Mesenchymal stem cell (in vitro differentiated cells and primary cell): ENCODE measurements at regions not wholly inside any gene's neighbourhood (a gene's known extent, or its start where the extent isn't known, plus 50 kb on each side); places are given as distances from the start of the nearest gene placed in this dataset.
A peak's percentile ranks its signal among the peaks of the same experiment; 100 is the strongest.

Source experiments
- DNase-seq: peaks from one replicate; pipeline ENCODE4 v3.0.0-alpha.2; 2013
- H2AFZ ChIP-seq: one replicate; pipeline ENCODE4 v1.6.1; 2013; ENCODE audit warnings: low read depth, mild to moderate bottlenecking, control low read depth, inconsistent platforms, low read length, moderate library complexity
- H2AK5ac ChIP-seq: 2 replicates; pipeline ENCODE4 v1.6.1; 2013; ENCODE audit warnings: low read length, moderate library complexity, mild to moderate bottlenecking, inconsistent platforms; ENCODE audit not compliant: severe bottlenecking
- H2BK120ac ChIP-seq: one replicate; pipeline ENCODE4 v1.6.1; 2013; ENCODE audit warnings: low read depth, mild to moderate bottlenecking, inconsistent platforms, low read length, moderate library complexity
- H2BK12ac ChIP-seq, 2 experiments: one replicate each; pipeline ENCODE4 v1.6.1; 2013; ENCODE audit warnings: inconsistent platforms in 2 of 2, low read length in 2 of 2, mild to moderate bottlenecking in 2 of 2, moderate library complexity in 2 of 2, control low read depth in 1 of 2
- H2BK15ac ChIP-seq: one replicate; pipeline ENCODE4 v1.6.1; 2013; ENCODE audit warnings: mild to moderate bottlenecking, low read depth, inconsistent platforms; ENCODE audit not compliant: poor library complexity, severe bottlenecking
- H2BK5ac ChIP-seq: 2 replicates; pipeline ENCODE4 v1.6.1; 2013; ENCODE audit warnings: low read depth, mild to moderate bottlenecking, low read length, control low read depth, inconsistent platforms; ENCODE audit not compliant: poor library complexity, severe bottlenecking
- H3K14ac ChIP-seq, 2 experiments: one replicate each; pipeline ENCODE4 v1.6.1; 2013; ENCODE audit warnings: inconsistent platforms in 2 of 2, low read length in 2 of 2, control low read depth in 1 of 2, mild to moderate bottlenecking in 1 of 2, moderate library complexity in 1 of 2
- H3K18ac ChIP-seq, 2 experiments: one replicate each; pipeline ENCODE4 v1.6.1; 2013; ENCODE audit warnings: inconsistent platforms in 2 of 2, low read length in 2 of 2, control low read depth in 1 of 2, low read depth in 1 of 2, mild to moderate bottlenecking in 1 of 2
- H3K23ac ChIP-seq, 2 experiments: one replicate each; pipeline ENCODE4 v1.6.1; 2013; ENCODE audit warnings: inconsistent platforms in 2 of 2, low read length in 2 of 2, mild to moderate bottlenecking in 2 of 2, moderate library complexity in 2 of 2, control low read depth in 1 of 2
- H3K27ac ChIP-seq: 2 replicates; pipeline ENCODE4 v1.5.1; 2013; ENCODE audit warnings: mild to moderate bottlenecking, moderate library complexity, low read length, control low read depth, inconsistent platforms; ENCODE audit not compliant: poor library complexity, severe bottlenecking
- H3K27me3 ChIP-seq, 2 experiments: 2 replicates each; pipeline versions ENCODE4 v1.6.1 to v1.7.0; 2013; ENCODE audit warnings: low read length in 2 of 2, mild to moderate bottlenecking in 2 of 2, moderate library complexity in 2 of 2, control low read depth in 1 of 2, inconsistent platforms in 1 of 2; ENCODE audit not compliant: control insufficient read depth in 1 of 2, insufficient read depth in 1 of 2
- H3K36me3 ChIP-seq, 2 experiments: 2 replicates each; pipeline versions ENCODE4 v1.6.1 to v1.7.0; 2013; ENCODE audit warnings: low read length in 2 of 2, control low read depth in 1 of 2, inconsistent platforms in 1 of 2, low read depth in 1 of 2, mild to moderate bottlenecking in 1 of 2; ENCODE audit not compliant: insufficient read depth in 2 of 2, control insufficient read depth in 1 of 2
- H3K4ac ChIP-seq, 2 experiments: one replicate each; pipeline ENCODE4 v1.6.1; 2013; ENCODE audit warnings: inconsistent platforms in 2 of 2, low read length in 2 of 2, mild to moderate bottlenecking in 2 of 2, moderate library complexity in 2 of 2, control low read depth in 1 of 2, low read depth in 1 of 2
- H3K4me1 ChIP-seq: 2 replicates; pipeline ENCODE4 v1.6.1; 2013; ENCODE audit warnings: low read depth, low read length, control low read depth; ENCODE audit not compliant: control insufficient read depth, insufficient read depth
- H3K4me2 ChIP-seq: 2 replicates; pipeline ENCODE4 v1.6.1; 2013; ENCODE audit warnings: low read length, mild to moderate bottlenecking, inconsistent platforms; ENCODE audit not compliant: poor library complexity, severe bottlenecking
- H3K4me3 ChIP-seq, 2 experiments: 2 replicates each; pipeline versions ENCODE4 v1.5.1 to v1.7.0; 2013; ENCODE audit warnings: low read length in 2 of 2, mild to moderate bottlenecking in 2 of 2, control low read depth in 1 of 2, low read depth in 1 of 2; ENCODE audit not compliant: insufficient read depth in 1 of 2
- H3K79me1 ChIP-seq: replicated peaks from 2 replicates; pipeline ENCODE4 v1.6.1; 2013; ENCODE audit warnings: mild to moderate bottlenecking, control low read depth, low read length, inconsistent platforms; ENCODE audit not compliant: poor library complexity, severe bottlenecking
- H3K9ac ChIP-seq: 2 replicates; pipeline ENCODE4 v1.7.0; 2013; ENCODE audit warnings: mild to moderate bottlenecking, low read length, moderate library complexity
- H3K9me3 ChIP-seq: 2 replicates; pipeline ENCODE4 v1.7.0; 2013; ENCODE audit warnings: mild to moderate bottlenecking, low read length; ENCODE audit not compliant: control insufficient read depth
- H4K8ac ChIP-seq: one replicate; pipeline ENCODE4 v1.6.1; 2013; ENCODE audit warnings: inconsistent platforms, mild to moderate bottlenecking, low read length, moderate library complexity
- H4K91ac ChIP-seq: one replicate; pipeline ENCODE4 v1.6.1; 2013; ENCODE audit warnings: mild to moderate bottlenecking, low read length, inconsistent platforms
- WGBS: methylation state at CpG from one replicate; pipeline ENCODE4 v1.1.7; 2013; ENCODE audit warnings: mixed read lengths; 5-methylcytosine and 5-hydroxymethylcytosine counted together

GRCh38 chr21:43358940-43359822 lies 67.8 kb downstream of the SIK1 start:
- no peaks in the 10 kb centered on the region for H3K79me1 ChIP-seq
- H3K9ac ChIP-seq: no peak overlapping the region
- no peak overlapping the region for H3K23ac ChIP-seq
- H4K91ac ChIP-seq: peak overlapping the region; percentile 34
- no peak for DNase-seq
- 86% methylated on average over 24 of the region's 28 CpGs for WGBS
- no peak overlapping the region for H3K18ac ChIP-seq
- H2BK5ac ChIP-seq: no peak overlapping the region
- no peak overlapping the region for H2BK120ac ChIP-seq
- no peak overlapping the region for H3K4me2 ChIP-seq
- H3K36me3 ChIP-seq: no peaks in the 10 kb centered on the region
- H2AFZ ChIP-seq: no peak overlapping the region
- no peaks in the 10 kb centered on the region for H3K9me3 ChIP-seq
- no peak overlapping the region for H3K27ac ChIP-seq
- no peak overlapping the region for H2BK15ac ChIP-seq
- no peak overlapping the region for H3K14ac ChIP-seq
- H4K8ac ChIP-seq: no peak overlapping the region
- H2AK5ac ChIP-seq: no peak overlapping the region
- H3K4me3 ChIP-seq: peak overlapping the region in 1 of 2 experiments; percentile 1
- no peak overlapping the region for H3K4ac ChIP-seq
- H3K4me1 ChIP-seq: no peaks in the 10 kb centered on the region
- H2BK12ac ChIP-seq: no peak overlapping the region
- H3K27me3 ChIP-seq: peaks cover 0 to 11% of the 10 kb centered on the region in 2 experiments

GRCh38 chr21:43357715-43358430 lies 69.1 kb downstream of the SIK1 start:
- Histone ChIP-seq H3K79me1 (no peaks in the 10 kb centered on the region), H3K14ac (no peak overlapping the region), H2BK5ac (no peak overlapping the region)

GRCh38 chr21:43355925-43356289 lies 71.0 kb downstream of the SIK1 start:
- Histone ChIP-seq H2BK5ac (no peak overlapping the region), H3K27me3 (peaks cover 0 to 11% of the 10 kb centered on the region in 2 experiments), H3K4ac (no peak overlapping the region), H3K4me3 (no peak overlapping the region), H4K91ac (no peak overlapping the region), H2BK120ac (no peak overlapping the region), H3K4me1 (no peaks in the 10 kb centered on the region), H2AFZ (no peak overlapping the region), H3K9me3 (no peaks in the 10 kb centered on the region), H3K18ac (no peak overlapping the region), H4K8ac (no peak overlapping the region), H2BK12ac (no peak overlapping the region), H3K4me2 (no peak overlapping the region), H3K9ac (no peak overlapping the region), H3K27ac (no peak overlapping the region), H2AK5ac (no peak overlapping the region), H2BK15ac (no peak overlapping the region), H3K14ac (no peak overlapping the region), H3K79me1 (no peaks in the 10 kb centered on the region), H3K23ac (no peak overlapping the region), H3K36me3 (no peaks in the 10 kb centered on the region)
- DNase-seq: no peak
- 87% methylated on average over 7 of the region's 7 CpGs for WGBS

More at GRCh38 chr21:43357715-43358430, 69.1 kb downstream of the SIK1 start:
- H4K8ac ChIP-seq: no peak overlapping the region
- no peak overlapping the region for H3K27ac ChIP-seq
- H3K9ac ChIP-seq: no peak overlapping the region
- no peak overlapping the region for H3K4me2 ChIP-seq
- H3K9me3 ChIP-seq: no peaks in the 10 kb centered on the region
- no peak overlapping the region for H3K4ac ChIP-seq
- H3K27me3 ChIP-seq: peaks cover 0 to 11% of the 10 kb centered on the region in 2 experiments
- H2BK12ac ChIP-seq: no peak overlapping the region
- H3K23ac ChIP-seq: no peak overlapping the region
- no peak overlapping the region for H2AK5ac ChIP-seq
- no peak overlapping the region for H3K4me3 ChIP-seq
- no peak overlapping the region for H2AFZ ChIP-seq
- H3K4me1 ChIP-seq: no peaks in the 10 kb centered on the region
- WGBS: 91% methylated on average over 23 of the region's 24 CpGs
- no peak overlapping the region for H4K91ac ChIP-seq
- H3K36me3 ChIP-seq: no peaks in the 10 kb centered on the region
- no peak for DNase-seq
- H3K18ac ChIP-seq: no peak overlapping the region
- no peak overlapping the region for H2BK15ac ChIP-seq
- H2BK120ac ChIP-seq: no peak overlapping the region

- Histone ChIP-seq H2BK120ac (no peak overlapping the region), H3K23ac (no peak overlapping the region), H4K8ac (no peak overlapping the region), H2BK5ac (no peak overlapping the region), H3K14ac (no peak overlapping the region), H3K36me3 (no peaks in the 10 kb centered on the region), H3K4me3 (no peak overlapping the region), H3K18ac (no peak overlapping the region), H3K9me3 (no peaks in the 10 kb centered on the region), H2AK5ac (no peak overlapping the region), H2AFZ (no peak overlapping the region), H3K9ac (no peak overlapping the region), H3K4me1 (no peaks in the 10 kb centered on the region), H2BK12ac (no peak overlapping the region), H3K4ac (no peak overlapping the region), H3K27me3 (peaks cover 0 to 11% of the 10 kb centered on the region in 2 experiments), H2BK15ac (no peak overlapping the region), H3K27ac (no peak overlapping the region), H3K4me2 (no peak overlapping the region), H3K79me1 (no peaks in the 10 kb centered on the region), H4K91ac (no peak overlapping the region)
- 90% methylated on average over 25 of the region's 25 CpGs for whole genome bisulfite sequencing
- DNase-seq: no peak
Observed at GRCh38 chr21:43355266-43355924, 71.5 kb downstream of the SIK1 start.
